Stimulated activated naive B cell treated with anti-CD40 and anti-IgM and Interleukin-4, amounts not matched to agents 10 μg/mL and 1 μg/mL and 100 μg/mL, for 72 hours (primary cell): ENCODE measurements at regions not wholly inside any gene's neighbourhood (a gene's known extent, or its start where the extent isn't known, plus 50 kb on each side); places are given as distances from the start of the nearest gene placed in this dataset.
"Not testable (repeated sequence)": the region's sequence is repeated elsewhere in the genome, so short reads cannot be mapped to it uniquely, and the experiment has no call there.

ENCODE experiments used
- ATAC-seq, 2 donors: fragments of 150-1000 bp; cut with Tn5 transposase; replicated peaks; 2 replicates each; pipeline ENCODE4 v1.10.0; 2021; ENCODE audit warnings: moderate library complexity in 1 of 2
- DNase-seq: peaks from one replicate; pipeline ENCODE4 v3.0.0; 2021
- H3K27ac Mint-ChIP-seq: one replicate; pipeline ENCODE4 v1.8.0; 2022; ENCODE audit warnings: mild to moderate bottlenecking, mixed read lengths
- H3K27me3 Mint-ChIP-seq, 2 donors: one replicate each; pipeline ENCODE4 v1.8.0; 2022; ENCODE audit warnings: mixed read lengths in 2 of 2
- H3K36me3 Mint-ChIP-seq, 2 donors: one replicate each; pipeline ENCODE4 v1.8.0; 2022; ENCODE audit warnings: mixed read lengths in 2 of 2, mild to moderate bottlenecking in 1 of 2
- H3K4me1 Mint-ChIP-seq, 2 donors: one replicate each; pipeline ENCODE4 v1.8.0; 2022; ENCODE audit warnings: mixed read lengths in 2 of 2, mild to moderate bottlenecking in 1 of 2
- H3K4me3 Mint-ChIP-seq, 2 donors: one replicate each; pipeline ENCODE4 v1.8.0; 2022; ENCODE audit warnings: mild to moderate bottlenecking in 2 of 2, mixed read lengths in 2 of 2, moderate library complexity in 1 of 2
- H3K9me3 Mint-ChIP-seq, 2 donors: one replicate each; pipeline ENCODE4 v1.8.0; 2022; ENCODE audit warnings: mixed read lengths in 2 of 2, mild to moderate bottlenecking in 1 of 2

DNA sequence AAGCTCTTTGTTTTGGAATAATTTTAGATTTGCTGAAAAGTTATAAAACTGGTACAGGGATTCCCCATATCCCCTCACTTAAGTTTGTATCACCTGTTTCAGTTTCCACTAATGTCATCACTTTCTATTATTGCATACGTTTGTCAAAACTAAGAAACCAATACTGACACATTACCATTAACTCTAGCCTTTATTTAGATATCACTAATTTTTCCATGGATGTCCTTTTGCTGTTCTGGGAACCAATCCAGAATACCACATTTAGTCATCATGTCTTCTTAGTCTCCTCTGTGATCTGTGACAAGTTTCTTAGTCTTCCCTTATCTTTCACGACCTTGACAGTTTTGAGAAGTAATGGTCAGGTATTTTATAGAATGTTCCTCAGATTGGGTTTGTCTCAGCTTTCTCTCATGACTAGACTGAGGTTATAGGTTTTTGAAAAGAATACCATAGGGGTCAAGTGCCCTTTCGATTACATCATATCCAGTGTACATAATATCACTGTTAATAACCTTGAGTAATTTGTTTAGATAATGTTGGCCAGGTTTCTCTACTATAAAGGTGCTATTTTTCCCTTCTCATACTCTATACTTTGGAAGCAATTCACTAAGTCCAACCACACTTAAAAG lies 51.9 kb upstream of the NMUR2 start:
- DNase-seq: no peak
- H3K27ac Mint-ChIP-seq: no peak overlapping the region
- H3K27me3 Mint-ChIP-seq: peaks cover 3 to 5% of the 10 kb centered on the region in 2 donors
- no peaks in the 10 kb centered on the region for H3K9me3 Mint-ChIP-seq
- no peaks in the 10 kb centered on the region for H3K36me3 Mint-ChIP-seq
- no peak overlapping the region for H3K4me3 Mint-ChIP-seq
- no peak for ATAC-seq
- H3K4me1 Mint-ChIP-seq: peaks cover under 1 to 4% of the 10 kb centered on the region in 2 donors

DNA sequence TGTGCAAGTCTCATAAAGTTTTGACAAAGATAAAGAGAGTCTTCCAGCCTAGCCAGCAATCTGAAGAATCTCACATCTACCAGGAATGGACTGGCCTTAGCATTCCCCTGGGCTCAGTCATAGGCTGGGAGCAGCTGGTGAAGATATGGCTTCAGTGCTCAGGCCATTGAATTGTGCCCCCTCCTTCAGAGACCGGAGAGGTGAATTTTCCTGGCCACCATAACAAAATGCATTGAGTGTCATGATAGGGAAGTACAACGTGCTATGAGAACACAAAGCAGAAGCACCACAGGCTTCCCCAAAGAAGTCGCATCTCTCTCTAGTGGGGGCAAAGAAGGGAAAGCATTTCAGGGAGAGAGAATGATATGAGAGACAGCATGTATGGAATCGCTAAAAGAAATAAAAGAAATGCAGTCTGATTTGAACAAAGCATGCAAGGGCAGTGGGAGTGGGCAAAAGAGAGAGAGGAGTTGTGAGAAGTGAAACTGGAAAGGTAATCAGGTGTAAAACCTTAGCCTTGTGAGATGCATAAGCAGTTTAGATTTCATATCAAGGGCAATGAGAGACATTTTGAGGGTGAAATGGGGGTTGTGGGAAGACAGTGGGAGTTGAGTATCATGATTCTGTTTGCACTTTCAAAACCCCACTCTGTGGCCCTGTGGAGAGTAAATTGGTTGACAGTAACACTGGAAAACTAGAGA lies 57.1 kb upstream of the NMUR2 start:
- Mint-ChIP-seq H3K4me1 (peaks cover 7 to 10% of the 10 kb centered on the region in 2 donors), H3K27me3 (peaks cover 3 to 5% of the 10 kb centered on the region in 2 donors), H3K27ac (no peak overlapping the region), H3K9me3 (peaks cover 0 to 2% of the 10 kb centered on the region in 2 donors), H3K36me3 (no peaks in the 10 kb centered on the region), H3K4me3 (no peak overlapping the region)
- DNase-seq (no peak), ATAC-seq (peak; percentile 68 to 72)

DNA sequence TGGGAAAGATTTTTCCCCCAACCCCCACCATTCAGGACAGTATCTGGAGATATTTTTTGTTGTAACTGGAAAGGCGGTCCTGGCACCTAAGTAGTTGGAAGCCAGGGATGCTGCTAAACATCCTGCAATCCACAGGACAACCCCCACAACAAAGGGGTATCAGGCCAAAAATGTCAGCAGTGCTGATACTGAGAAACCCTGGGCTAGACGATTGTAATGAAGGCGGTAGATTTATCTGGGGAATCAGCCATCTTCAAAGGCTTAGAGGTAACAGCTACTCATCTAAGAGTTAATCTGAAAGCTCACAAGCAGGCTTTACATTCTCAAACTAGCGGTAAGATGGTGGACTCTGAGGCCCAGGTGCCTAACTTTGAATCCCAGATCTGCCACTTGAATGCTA lies 59.0 kb upstream of the NMUR2 start:
- H3K9me3 Mint-ChIP-seq: peaks cover 0 to 2% of the 10 kb centered on the region in 2 donors
- no peak overlapping the region for H3K27ac Mint-ChIP-seq
- H3K36me3 Mint-ChIP-seq: no peaks in the 10 kb centered on the region
- H3K4me1 Mint-ChIP-seq: peaks cover 7 to 10% of the 10 kb centered on the region in 2 donors
- peaks cover 0 to 5% of the 10 kb centered on the region in 2 donors for H3K27me3 Mint-ChIP-seq
- DNase-seq (no peak), ATAC-seq (no peak)
- no peak overlapping the region for H3K4me3 Mint-ChIP-seq

DNA sequence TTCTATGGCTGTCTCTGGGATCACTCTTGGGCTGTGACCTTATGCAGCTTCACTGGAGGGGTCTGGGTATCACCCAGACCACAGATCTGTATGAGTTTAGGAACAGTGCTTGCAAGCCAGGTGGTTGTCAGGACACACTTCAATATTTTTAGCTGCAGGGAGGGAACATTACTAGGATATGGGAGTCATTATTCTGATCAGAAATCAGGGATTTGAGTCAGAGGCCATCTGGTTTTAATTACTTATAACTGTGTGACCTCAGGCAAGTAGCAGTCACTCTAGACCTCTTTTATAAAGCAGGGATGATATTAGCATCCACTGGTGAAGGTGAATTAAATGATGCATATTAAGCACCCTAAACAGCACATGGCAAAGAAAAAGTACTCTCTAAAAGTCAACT lies 60.1 kb upstream of the NMUR2 start:
- Mint-ChIP-seq H3K27me3 (no peaks in the 10 kb centered on the region), H3K4me3 (no peak overlapping the region), H3K27ac (no peak overlapping the region), H3K36me3 (no peaks in the 10 kb centered on the region), H3K4me1 (peaks cover 7 to 10% of the 10 kb centered on the region in 2 donors), H3K9me3 (peaks cover 0 to 2% of the 10 kb centered on the region in 2 donors)
- no peak for ATAC-seq
- DNase-seq: no peak

DNA sequence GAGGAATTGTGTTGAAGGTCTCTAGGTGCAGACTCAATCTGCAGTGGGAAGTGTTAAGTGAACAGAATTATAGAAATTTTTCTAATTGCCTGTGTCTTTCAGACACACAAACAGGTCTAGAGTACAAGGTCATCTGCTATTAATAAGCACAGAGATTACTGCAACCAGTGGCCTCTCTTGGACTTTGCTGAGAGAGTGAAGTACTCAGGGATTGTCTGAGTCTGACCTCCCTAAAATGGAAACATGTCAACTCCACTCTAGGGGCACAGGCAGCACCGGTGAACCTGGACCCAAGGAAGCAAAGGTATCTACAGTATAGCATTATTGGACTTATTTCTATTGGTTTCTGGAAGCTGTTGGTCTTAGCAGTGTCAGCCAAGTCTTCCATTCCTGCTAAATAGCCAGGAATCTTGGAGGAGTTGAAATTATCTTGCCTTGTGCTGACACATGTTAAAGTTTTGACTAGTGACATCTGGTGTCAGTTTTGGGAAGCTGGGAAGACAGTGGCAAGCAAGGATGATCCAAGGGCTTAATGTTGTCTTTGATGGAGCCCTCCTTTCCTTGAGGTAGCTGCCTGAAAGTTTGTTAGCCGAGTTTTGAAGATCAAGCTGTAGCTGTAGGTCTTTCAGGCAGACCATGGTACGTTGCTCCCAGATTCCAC lies 61.1 kb upstream of the NMUR2 start:
- H3K36me3 Mint-ChIP-seq: no peaks in the 10 kb centered on the region
- H3K9me3 Mint-ChIP-seq: peaks cover 0 to 2% of the 10 kb centered on the region in 2 donors
- H3K27ac Mint-ChIP-seq: no peak overlapping the region
- H3K4me1 Mint-ChIP-seq: peaks cover 7 to 10% of the 10 kb centered on the region in 2 donors
- ATAC-seq (no peak), DNase-seq (no peak)
- no peak overlapping the region for H3K4me3 Mint-ChIP-seq
- H3K27me3 Mint-ChIP-seq: no peaks in the 10 kb centered on the region

DNA sequence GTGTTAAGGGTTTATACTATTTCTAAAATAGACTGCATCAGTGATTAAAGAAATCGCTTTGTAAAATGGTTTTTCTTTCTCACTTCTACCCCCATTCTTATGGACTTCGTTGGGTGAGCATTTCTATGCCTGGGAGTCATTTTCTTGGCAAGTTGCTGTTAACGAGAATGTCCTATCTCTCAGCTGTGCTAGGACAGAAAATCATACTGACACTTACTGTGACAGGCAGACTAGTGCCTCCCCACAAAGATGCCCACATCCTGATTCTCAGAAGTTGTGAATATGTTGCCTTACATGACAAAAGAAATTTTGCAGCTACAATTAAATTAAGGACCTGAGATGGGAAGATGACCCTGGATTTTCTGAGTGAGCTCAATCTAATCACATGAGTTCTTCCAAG lies 65.1 kb upstream of the NMUR2 start:
- DNase-seq: no peak
- Mint-ChIP-seq H3K27me3 (no peaks in the 10 kb centered on the region), H3K36me3 (no peaks in the 10 kb centered on the region), H3K9me3 (peaks cover 0 to 2% of the 10 kb centered on the region in 2 donors), H3K27ac (no peak overlapping the region), H3K4me3 (no peak overlapping the region), H3K4me1 (no peaks in the 10 kb centered on the region)
- ATAC-seq: no peak

DNA sequence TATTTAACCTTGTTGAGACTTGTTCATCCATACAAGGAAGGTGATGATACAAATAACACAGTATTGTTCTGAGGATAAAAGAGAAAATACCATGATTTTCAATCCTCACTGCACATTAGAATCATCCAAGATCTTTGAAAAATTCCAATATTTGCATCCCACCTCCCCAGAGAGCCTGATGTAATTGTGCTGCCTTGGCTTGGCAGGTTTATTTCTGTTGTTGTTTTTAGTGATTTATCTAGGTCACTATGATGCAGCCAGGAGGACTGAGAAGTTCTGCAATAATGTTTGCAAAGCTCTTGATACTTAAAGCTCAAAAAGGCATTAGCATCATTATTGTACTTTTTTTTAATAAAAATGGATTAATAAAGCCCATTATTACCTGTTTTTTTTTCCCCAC lies 67.0 kb upstream of the NMUR2 start:
- H3K4me1 Mint-ChIP-seq: no peaks in the 10 kb centered on the region
- H3K9me3 Mint-ChIP-seq: no peaks in the 10 kb centered on the region
- no peaks in the 10 kb centered on the region for H3K36me3 Mint-ChIP-seq
- H3K27me3 Mint-ChIP-seq: no peaks in the 10 kb centered on the region
- ATAC-seq: no peak
- no peak overlapping the region for H3K27ac Mint-ChIP-seq
- no peak for DNase-seq
- no peak overlapping the region for H3K4me3 Mint-ChIP-seq

DNA sequence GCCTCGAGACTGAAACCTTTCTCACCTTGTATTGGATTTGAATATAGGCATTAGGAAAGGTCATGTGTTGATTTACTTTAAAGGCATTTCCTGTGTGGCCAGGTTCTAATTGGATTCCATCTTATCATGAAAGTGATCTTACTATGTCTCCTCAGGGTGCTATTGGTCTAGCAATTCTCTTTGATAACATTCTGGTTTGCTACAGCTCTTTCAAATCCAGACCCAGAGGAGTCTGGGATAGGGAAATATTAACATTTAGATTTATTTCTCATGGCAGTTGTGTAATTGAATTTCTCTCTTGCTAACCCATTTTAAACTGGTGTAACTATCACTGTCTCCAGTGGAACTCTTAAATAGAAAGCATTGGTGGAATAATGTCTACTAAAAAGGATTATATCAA lies 69.9 kb upstream of the NMUR2 start:
- no peak for ATAC-seq
- H3K4me1 Mint-ChIP-seq: no peaks in the 10 kb centered on the region
- H3K36me3 Mint-ChIP-seq: no peaks in the 10 kb centered on the region
- no peak overlapping the region for H3K27ac Mint-ChIP-seq
- DNase-seq: no peak
- H3K9me3 Mint-ChIP-seq: no peaks in the 10 kb centered on the region
- no peaks in the 10 kb centered on the region for H3K27me3 Mint-ChIP-seq
- H3K4me3 Mint-ChIP-seq: no peak overlapping the region

DNA sequence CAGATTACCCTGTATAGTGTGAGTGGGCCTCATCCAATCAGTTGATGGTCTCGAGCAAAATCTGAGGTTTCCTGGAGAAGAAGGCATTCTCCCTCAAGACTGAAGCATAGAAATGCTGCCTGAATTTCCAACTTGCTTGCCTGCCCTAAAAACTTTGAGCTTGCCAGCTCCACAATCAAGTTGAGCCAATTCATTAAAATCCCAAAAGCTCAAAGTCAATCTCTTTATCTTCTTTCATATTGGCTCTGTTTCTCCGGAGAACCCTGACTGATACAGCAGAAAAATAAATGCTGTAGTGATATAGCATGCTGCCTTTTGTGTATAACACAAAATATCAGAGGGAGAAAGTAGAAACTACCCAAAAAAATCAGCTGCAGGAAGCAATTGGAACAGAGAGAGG lies 72.5 kb upstream of the NMUR2 start:
- no peaks in the 10 kb centered on the region for H3K36me3 Mint-ChIP-seq
- no peak for ATAC-seq
- peaks cover 0 to 7% of the 10 kb centered on the region in 2 donors for H3K9me3 Mint-ChIP-seq
- H3K4me1 Mint-ChIP-seq: no peaks in the 10 kb centered on the region
- no peak overlapping the region for H3K27ac Mint-ChIP-seq
- no peak for DNase-seq
- H3K4me3 Mint-ChIP-seq: no peak overlapping the region
- no peaks in the 10 kb centered on the region for H3K27me3 Mint-ChIP-seq

DNA sequence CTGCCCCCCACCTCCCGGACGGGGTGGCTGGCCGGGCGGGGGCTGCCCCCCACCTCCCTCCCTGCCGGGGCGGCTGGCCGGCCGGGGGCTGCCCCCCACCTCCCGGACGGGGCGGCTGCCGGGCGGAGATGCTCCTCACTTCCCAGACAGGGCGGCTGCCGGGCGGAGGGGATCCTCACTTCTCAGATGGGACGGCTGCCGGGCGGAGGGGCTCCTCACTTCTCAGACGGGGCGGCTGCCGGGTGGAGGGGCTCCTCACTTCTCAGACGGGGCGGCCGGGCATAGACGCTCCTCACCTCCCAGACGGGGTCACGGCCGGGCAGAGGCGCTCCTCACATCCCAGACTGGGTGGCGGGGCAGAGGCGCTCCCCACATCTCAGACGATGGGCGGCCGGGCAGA lies 74.8 kb upstream of the NMUR2 start:
- H3K27me3 Mint-ChIP-seq, ATAC-seq, H3K9me3 Mint-ChIP-seq, H3K4me1 Mint-ChIP-seq, H3K4me3 Mint-ChIP-seq, H3K36me3 Mint-ChIP-seq, H3K27ac Mint-ChIP-seq, DNase-seq: not testable (repeated sequence)

DNA sequence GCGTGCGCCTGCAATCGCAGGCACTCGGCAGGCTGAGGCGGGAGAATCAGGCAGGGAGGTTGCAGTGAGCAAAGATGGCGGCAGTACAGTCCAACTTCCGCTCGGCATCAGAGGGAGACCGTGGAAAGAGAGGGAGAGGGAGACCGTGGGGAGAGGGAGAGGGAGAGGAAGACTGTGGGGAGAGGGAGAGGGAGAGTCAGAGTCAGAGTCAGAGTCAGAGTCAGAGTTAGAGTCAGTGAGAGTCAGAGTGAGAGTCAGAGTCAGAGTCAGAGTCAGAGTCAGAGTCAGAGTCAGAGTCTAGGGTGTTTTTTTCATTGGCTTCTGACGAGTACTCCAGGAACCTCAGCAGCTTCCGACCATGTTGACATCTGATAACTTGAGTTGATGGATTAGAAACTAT lies 75.6 kb upstream of the NMUR2 start:
- not testable (repeated sequence) for H3K9me3 Mint-ChIP-seq, H3K27ac Mint-ChIP-seq, DNase-seq, H3K4me1 Mint-ChIP-seq, H3K36me3 Mint-ChIP-seq, H3K27me3 Mint-ChIP-seq
- H3K4me3 Mint-ChIP-seq: peak overlapping the region in 1 of 2 donors; percentile 1
- peak in 1 of 2 donors; percentile 58 for ATAC-seq

DNA sequence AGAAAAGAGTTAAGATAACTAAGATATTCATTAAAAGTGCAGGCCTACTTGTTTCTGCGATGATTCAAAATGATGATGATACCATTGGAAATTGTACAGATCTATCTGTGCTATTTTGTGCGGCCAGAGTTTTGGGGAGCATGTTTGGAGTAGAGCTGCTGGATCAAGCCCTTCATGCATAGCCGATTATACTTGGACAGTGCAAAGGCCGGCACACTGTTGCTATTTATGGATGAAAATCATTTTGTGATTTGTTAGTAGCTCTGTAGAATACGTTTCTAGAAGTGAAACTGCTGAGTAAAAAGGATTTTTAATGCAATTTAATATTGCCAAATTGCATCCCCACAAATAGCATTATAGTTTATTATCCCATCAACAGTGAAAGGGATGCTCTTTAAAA lies 82.1 kb upstream of the NMUR2 start:
- Mint-ChIP-seq H3K27ac (no peak overlapping the region), H3K27me3 (peaks cover 0 to 7% of the 10 kb centered on the region in 2 donors), H3K36me3 (no peaks in the 10 kb centered on the region), H3K9me3 (peaks cover 0 to 5% of the 10 kb centered on the region in 2 donors), H3K4me3 (no peak overlapping the region), H3K4me1 (no peaks in the 10 kb centered on the region)
- DNase-seq (no peak), ATAC-seq (no peak)

DNA sequence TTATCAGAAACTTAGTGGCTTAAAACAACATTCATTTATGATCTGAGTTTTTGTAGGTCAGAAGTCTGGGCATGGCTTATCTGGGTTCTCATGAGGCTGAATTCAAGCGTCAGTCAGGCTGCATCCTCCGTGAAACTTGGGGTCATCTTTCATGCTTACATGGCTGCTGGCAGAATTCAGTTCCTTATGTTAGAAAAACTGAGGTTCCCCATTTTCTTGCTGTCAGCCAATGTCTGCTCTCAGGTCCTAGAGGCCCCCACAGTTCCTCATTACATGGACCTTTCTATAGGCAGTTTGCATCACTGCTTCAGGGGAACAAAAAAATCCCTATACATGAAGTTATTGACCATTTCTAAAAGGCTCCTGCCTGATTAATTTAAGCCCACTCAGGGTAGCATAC lies 83.8 kb upstream of the NMUR2 start:
- Mint-ChIP-seq H3K27ac (no peak overlapping the region), H3K4me1 (no peaks in the 10 kb centered on the region), H3K4me3 (no peak overlapping the region), H3K27me3 (no peaks in the 10 kb centered on the region), H3K36me3 (no peaks in the 10 kb centered on the region), H3K9me3 (peaks cover 0 to 5% of the 10 kb centered on the region in 2 donors)
- DNase-seq (no peak), ATAC-seq (peak in 1 of 2 donors; percentile 29)

DNA sequence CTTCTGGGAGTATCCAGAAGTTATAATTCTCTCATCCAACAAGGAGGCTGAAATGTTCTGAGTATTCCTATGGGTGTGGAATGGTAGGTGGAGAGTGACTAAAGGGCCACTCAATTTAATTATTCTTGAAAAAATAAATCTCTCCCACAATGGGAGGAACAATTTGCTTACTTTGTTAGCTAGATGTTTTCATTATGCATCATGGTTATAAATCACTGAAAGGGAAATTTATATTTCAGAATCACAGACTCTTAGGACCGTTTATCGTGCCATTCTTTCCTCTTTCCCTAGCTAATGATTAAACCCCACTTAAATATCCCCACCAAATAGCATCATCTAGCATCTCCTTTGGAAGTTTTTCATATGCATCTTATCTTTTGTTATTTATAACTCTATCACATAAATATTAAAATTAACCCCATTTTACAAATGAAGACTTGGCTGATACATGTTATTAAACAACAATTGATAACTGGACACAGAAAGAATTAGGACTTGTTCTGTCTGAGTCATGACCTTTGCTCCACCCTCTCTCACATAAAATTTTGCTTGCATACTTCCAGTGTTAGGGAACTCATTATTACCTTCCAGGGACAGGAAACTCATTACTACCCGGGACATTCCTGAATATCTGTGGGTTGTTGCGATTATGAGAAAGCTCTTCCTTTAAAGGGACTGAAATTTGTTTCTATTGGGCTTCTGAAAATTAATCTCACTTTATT lies 94.9 kb upstream of the NMUR2 start:
- no peaks in the 10 kb centered on the region for H3K27me3 Mint-ChIP-seq
- no peak overlapping the region for H3K27ac Mint-ChIP-seq

More for the DNA sequence above, 94.9 kb upstream of the NMUR2 start:
- Mint-ChIP-seq H3K4me1 (no peaks in the 10 kb centered on the region), H3K9me3 (peaks cover 2 to 3% of the 10 kb centered on the region in 2 donors), H3K4me3 (no peak overlapping the region), H3K36me3 (no peaks in the 10 kb centered on the region)
- ATAC-seq: no peak
- DNase-seq: no peak
